ENCODE measurements at regions not wholly inside any gene's neighbourhood (a gene's known extent, or its start where the extent isn't known, plus 50 kb on each side); places are given as distances from the start of the nearest gene placed in this dataset.

DNA sequence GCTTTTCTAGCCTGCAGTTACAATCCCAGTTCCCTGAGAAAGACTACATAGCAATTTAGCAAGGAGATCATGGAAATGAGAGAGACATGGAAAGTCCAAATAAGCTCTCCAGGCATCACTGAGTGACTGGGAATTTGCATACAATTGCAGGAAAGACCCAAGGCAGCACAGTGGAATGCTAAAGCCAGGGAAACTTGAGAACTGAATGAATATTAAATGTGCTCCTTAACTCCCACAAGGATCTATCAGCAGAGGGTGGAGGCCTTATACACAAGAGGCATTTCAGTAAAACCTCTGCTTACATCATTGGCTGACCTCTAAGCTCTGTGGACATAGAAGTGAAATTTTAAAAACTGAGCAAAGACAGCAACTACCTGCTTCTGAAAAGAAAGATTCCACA lies 355.6 kb upstream of the DAB2 start:
- Histone ChIP-seq H3K27me3 (ENCODE audit: insufficient read depth, low read length) (no peaks in the 10 kb centered on the region), H3K4me1 (ENCODE audit: insufficient read depth, low read length) (0 out of 2 replicates have a peak, but pooled peaks cover 2% of the 10 kb centered on the region), H4K20me1 (ENCODE audit: control insufficient read depth, insufficient read depth, insufficient read length) (no peaks in the 10 kb centered on the region), H3K23ac (ENCODE audit: insufficient read length, low read depth, low read length) (no peak overlapping the region), H4K5ac (ENCODE audit: insufficient read length, low read depth, low read length) (no peak overlapping the region), H2AFZ (ENCODE audit: low read length) (no peak overlapping the region), H3K9me3 (ENCODE audit: control insufficient read depth, low read depth, low read length) (no peaks in the 10 kb centered on the region), H2AK5ac (ENCODE audit: insufficient read length, low read length) (no peak overlapping the region), H3K4ac (ENCODE audit: low read depth, low read length) (no peak overlapping the region), H3K56ac (ENCODE audit: insufficient read length, low read depth, low read length) (no peak overlapping the region), H2BK5ac (ENCODE audit: insufficient read length, low read length) (no peak overlapping the region), H3K79me1 (ENCODE audit: insufficient read depth, low read depth, low read length, poor library complexity, severe bottlenecking) (no peaks in the 10 kb centered on the region), H3K79me2 (ENCODE audit: insufficient read depth, low read length) (no peaks in the 10 kb centered on the region), H2BK20ac (ENCODE audit: low read depth, low read length, poor library complexity, severe bottlenecking) (no peak overlapping the region), H3K9ac (ENCODE audit: extremely low read depth, insufficient read length, low read length) (no peak overlapping the region), H2BK15ac (ENCODE audit: low read depth, low read length) (no peak overlapping the region), H3K23me2 (ENCODE audit: insufficient read length, low read depth, low read length, poor library complexity, severe bottlenecking) (no peaks in the 10 kb centered on the region), H3K14ac (ENCODE audit: insufficient read depth, low read length) (no peak overlapping the region), H3K18ac (ENCODE audit: insufficient read length, low read depth, low read length) (no peak overlapping the region), H4K91ac (ENCODE audit: insufficient read length, low read depth, low read length) (no peak overlapping the region), H2BK12ac (ENCODE audit: insufficient read length, low read depth, low read length) (no peak overlapping the region), H3K4me2 (ENCODE audit: insufficient read depth, insufficient read length, low read length) (no peak overlapping the region), H2BK120ac (ENCODE audit: low read depth, low read length, poor library complexity, severe bottlenecking) (no peak overlapping the region), H3T11ph (ENCODE audit: low read length) (no peak overlapping the region), H3K27ac (ENCODE audit: insufficient read length, low read depth, low read length) (no peak overlapping the region), H4K8ac (replicated peaks; ENCODE audit: insufficient read length, low read depth, low read length) (no peak overlapping the region)
- no peak overlapping the region for H3K4me3 Mint-ChIP-seq
- peaks cover 9 to 10% of the 10 kb centered on the region in 2 experiments for H3K4me1 Mint-ChIP-seq
- H3K9me3 Mint-ChIP-seq = no peaks in the 10 kb centered on the region; a peak in 1 of 5 replicates
- DNase-seq = no peak
- no peaks in the 10 kb centered on the region for H3K27me3 Mint-ChIP-seq (ENCODE audit: low read depth)
- peak overlapping the region in 2 of 3 experiments; percentile 65 to 87; a peak in 2 of 7 replicates for H3K27ac Mint-ChIP-seq
- H3K36me3 Mint-ChIP-seq (ENCODE audit: insufficient read depth in 1 of 3, low read depth in 3 of 3) = no peaks in the 10 kb centered on the region
- TF ChIP-seq, protein P1, sequence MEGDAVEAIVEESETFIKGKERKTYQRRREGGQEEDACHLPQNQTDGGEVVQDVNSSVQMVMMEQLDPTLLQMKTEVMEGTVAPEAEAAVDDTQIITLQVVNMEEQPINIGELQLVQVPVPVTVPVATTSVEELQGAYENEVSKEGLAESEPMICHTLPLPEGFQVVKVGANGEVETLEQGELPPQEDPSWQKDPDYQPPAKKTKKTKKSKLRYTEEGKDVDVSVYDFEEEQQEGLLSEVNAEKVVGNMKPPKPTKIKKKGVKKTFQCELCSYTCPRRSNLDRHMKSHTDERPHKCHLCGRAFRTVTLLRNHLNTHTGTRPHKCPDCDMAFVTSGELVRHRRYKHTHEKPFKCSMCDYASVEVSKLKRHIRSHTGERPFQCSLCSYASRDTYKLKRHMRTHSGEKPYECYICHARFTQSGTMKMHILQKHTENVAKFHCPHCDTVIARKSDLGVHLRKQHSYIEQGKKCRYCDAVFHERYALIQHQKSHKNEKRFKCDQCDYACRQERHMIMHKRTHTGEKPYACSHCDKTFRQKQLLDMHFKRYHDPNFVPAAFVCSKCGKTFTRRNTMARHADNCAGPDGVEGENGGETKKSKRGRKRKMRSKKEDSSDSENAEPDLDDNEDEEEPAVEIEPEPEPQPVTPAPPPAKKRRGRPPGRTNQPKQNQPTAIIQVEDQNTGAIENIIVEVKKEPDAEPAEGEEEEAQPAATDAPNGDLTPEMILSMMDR (conservative IDR thresholded peaks at IDR 0.05) = no peak

Measured in H9 (cell line).